Stimulated activated CD4-positive, alpha-beta T cell treated with anti-CD3 and anti-CD28 coated beads, Interleukin-12 subunit alpha, Interleukin-12 subunit beta, amount 100 ng/mL, for 48 hours (primary cell): ENCODE measurements at regions not wholly inside any gene's neighbourhood (a gene's known extent, or its start where the extent isn't known, plus 50 kb on each side); places are given as distances from the start of the nearest gene placed in this dataset.

Experiments used
- DNase-seq, 3 donors: peaks; one replicate each; pipeline ENCODE4 v3.0.0-alpha.2; 2020; ENCODE audit warnings: low read depth in 2 of 3, low spot score in 1 of 3

DNA sequence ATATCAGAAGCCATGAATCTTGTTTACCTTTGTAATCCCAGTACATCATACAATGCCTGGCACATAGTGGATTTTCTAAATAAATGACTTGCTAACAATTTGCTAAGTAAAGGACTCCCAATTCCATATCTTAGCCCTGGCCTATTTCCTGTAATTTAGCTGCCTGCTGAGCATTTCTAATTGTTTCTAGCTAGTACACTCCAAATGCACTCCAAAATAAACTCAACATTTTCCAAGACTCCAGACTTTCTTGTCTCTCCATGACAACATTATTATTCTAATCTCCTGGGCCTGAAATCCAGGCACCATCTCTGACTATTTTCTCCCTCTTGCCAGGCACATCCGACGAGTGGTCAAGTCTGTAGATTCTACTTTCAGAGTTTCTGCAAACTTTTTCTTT lies 773.5 kb downstream of the SQOR start:
- DNase-seq = no peak

DNA sequence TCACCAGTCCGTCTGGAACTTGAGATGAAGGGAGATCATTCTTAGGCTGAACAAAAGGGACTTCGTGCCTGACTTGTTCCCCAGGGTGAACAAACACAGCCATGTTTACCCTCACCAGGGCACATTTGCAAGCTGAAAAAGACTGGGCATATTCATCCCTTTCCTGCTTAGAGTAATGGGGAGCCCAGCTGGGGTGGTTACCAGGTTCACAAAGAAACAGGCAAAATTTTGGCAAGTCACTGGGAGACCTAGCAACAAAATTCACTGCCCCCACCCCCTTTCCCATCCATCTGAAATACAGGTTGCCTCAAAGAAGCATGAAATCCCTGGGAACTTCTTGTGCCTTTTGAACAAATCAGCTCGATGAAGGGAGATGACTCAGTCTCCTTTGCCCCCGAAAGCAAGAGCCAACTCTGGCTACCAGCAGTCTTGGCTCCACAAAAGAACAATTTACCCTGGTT lies 775.0 kb downstream of the SQOR start:
- DNase-seq = no peak

DNA sequence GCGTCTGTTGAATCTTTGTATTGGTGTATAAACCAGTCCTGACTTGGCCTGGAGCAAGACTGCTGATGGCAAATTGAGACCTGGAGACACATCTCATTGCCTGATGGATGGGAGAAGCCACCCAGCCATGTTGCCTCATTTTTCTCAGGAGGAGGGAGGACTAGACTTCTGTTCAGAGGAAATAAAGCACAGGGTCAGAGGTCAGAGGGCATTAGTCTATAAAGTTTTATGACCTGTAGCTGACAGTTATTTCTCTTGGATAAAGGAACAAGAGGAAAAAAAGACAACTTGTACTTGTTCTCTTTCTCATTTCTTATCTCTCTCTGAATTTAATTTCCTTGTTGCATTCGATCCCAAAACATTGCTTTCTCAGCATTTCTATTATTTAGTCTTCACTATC lies 775.9 kb downstream of the SQOR start:
- DNase-seq = no peak

DNA sequence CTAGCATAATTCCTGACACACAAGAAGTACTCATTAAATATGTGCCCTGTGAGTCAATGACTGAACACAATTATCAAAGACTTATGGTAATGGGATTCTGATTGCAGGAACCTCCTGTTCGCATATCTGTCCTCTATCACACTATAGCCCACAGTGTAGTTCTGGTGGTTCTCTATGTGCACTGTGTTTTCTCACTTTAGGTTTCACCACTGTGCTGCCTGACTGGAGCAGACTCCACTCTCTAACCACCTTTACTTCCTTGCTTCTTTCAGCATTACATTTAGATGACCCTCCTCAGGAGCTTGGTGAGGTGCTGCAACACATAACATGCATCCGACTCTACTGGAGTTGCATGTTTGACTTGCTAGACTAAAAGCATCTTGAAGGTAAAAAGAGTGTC lies 777.1 kb downstream of the SQOR start:
- DNase-seq = no peak

DNA sequence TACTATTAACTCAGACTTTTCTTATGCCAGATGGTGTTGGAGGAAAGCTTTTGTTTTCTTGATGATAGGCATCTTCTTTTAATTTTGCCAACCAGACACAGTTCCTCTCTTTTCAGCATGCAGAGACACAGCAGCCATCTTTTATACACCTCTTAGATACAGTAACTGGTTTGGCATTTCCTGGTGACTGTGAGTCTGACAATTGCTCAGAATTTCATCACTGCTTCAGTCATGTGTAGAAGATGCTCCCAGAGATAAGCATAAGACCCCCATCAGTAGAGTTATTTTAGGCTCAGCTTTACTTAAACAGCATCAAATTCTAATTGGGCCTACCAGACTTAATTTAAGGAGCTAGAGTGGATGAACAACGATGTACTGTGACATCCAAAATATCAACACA lies 779.0 kb downstream of the SQOR start:
- no peak for DNase-seq

DNA sequence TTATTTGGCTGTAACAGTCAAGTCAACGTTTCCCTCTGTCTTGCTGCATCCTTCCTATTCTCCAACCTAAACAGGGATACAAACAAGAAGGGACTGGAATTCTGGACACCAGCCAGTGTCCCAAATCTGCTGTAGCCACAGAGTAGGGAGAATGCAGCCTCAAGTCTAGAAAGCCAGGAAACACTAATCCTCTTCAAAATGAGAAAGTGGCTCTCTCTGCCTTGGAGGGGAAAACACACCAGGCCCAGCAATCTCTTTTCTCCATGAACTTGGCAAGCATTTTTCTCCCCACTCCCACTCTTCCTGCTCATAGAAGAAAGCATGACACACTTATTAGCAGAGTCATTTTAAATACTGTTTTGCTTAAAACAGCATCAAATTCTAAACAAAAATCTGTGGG lies 781.7 kb downstream of the SQOR start:
- DNase-seq = no peak

DNA sequence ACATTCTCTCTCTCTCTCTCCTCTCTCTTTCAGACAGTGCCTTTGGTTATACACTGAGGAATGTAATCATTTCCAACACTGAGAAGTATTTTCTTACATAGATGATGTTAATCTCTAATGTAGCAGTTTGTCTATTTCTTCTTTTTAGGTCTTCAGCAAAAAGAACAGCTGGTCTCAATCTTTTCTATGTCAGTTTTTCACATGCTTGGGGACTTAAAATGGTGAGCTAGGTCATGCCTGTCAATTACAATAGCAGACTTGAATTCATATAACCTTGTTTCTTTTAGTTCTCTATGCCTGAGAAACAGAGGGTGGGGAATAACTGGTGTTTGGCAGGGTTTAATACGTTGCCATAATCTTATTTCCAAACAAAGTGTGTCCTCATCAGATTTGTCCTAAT lies 786.2 kb downstream of the SQOR start:
- no peak for DNase-seq

DNA sequence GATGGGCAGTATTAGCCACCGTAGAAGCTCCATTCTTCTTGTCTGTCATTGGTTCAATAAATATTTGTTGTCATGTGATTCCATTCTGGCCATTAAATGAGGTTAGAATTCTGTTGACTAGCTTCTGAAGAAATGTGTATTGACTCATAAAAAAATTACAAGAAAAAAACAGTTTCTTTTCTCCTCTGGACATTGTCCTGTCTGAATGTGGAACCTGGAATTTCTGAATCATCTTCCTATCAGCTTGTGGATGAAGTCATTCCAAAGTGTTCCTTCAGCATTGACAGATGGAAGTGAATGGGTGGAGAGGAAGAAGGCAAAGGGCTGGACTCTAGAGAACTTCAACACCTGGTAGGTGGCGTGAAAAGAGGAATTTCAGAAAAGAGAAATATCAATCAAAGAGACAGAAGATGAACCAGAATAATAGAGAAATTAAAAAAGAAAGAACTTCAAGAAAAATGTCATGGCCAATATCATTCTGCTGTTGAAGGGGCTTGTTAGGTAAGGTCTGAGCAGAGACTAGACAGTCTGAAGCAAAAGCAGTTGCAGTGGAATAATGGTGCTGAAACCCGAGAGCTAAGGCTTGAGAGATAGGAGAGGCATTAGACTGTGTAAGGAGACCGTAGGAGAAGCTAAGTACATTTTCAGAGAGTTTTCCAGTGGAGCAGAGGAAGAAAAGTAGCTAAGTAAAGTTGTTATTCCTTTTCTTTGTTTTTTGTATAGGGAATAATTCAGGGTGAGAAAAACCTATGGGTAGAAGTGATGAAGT lies 806.6 kb downstream of the SQOR start:
- DNase-seq = no peak

DNA sequence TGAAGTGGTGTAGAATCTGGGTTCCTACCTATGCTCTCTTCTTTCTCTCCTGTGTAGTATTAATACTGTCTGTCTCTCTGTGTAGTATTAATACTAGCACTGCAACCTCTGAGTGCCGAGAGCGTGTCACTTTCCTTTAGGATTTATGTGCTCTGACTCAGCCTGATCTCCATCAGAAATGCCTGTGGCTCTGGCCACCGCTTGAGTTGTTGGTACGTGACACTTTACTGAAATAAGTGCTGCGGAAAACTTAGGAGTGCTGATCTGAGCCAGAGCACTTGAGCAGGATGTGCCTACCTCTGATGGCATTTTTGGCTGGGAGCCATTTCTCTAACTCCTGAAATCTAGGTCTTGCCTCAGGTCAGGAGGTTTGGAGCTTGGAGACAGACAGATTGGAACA lies 807.4 kb downstream of the SQOR start:
- DNase-seq = no peak

DNA sequence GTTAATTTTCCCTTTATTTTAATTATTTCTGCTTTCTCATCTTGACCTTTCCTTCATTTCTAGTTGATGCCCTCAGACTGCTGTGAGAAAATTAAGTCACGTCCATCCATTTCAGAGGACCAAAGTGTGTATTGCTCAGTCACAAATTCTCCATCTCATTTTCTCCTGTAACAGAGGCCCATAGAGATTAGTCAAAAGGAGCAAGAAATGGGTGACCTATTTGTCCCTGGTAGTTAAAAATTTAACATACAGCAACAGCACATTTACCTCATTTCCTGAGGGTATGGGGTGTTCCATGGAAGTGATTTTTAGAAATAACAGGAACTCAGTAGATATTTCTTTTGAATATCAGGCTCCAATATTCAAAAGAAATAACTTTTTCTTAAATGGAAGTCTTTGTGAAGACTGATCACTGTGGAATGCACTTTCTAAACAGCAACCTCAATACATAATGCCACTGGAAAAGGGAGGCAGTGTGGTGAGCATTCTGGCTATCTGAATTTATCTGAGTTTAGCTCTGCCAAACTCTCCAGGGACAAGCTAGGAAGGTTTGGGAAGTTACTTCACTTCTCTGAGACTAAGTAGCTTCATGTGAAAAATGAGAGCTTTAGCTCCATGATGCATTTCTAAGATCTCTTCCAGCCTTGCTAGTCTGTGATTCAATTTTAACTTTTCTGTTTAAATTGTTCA lies 808.2 kb downstream of the SQOR start:
- DNase-seq = no peak

DNA sequence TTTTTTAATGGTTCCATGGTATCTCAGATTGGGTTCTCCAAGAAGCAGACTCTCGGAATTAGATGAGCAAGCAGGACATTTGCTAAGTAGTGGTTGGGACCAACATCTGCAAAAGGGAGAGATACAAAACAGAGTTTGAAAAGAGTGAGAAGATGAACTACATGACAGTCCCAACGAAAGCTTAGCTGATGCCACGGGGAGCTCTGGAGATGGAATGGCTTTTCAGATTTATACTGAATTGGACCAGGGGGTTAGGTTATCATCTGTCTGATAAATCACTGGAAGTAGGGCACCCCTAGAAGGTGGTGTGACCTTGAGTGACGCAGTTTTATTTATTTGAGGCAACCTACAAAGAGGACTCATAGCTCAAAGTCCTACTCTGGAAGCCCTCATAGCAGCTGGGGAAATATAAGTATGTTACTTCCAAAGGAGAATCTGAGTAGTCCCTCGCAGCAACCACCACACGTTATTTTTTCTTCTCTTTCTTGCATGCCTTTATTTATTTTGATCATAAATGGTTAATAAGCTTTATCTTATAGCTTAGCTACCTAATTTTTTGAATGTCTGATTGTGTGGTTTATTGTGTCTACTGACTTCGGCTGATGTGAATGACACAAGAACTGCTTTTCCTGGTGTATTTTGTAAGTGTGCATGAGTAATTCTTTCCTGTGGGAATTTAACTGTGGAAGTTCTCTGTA lies 815.4 kb downstream of the SQOR start:
- DNase-seq = no peak

DNA sequence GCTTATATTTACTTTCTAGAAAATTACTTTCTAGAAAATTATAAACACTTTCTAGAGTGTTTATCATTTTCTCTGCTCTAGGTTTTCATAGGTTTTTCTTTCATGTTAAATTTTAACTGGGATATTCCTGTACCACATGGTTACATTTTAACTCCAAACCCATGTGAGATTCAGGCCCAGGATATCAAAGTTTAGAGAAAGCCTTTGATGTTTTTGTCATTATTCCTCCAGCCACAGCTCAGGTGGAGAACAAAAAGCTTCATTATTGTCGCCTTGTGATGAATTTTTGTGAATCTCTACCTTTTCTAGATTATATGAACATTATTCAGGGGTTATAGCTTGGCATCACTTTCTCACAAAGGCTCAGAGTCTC lies 816.0 kb downstream of the SQOR start:
- no peak for DNase-seq

DNA sequence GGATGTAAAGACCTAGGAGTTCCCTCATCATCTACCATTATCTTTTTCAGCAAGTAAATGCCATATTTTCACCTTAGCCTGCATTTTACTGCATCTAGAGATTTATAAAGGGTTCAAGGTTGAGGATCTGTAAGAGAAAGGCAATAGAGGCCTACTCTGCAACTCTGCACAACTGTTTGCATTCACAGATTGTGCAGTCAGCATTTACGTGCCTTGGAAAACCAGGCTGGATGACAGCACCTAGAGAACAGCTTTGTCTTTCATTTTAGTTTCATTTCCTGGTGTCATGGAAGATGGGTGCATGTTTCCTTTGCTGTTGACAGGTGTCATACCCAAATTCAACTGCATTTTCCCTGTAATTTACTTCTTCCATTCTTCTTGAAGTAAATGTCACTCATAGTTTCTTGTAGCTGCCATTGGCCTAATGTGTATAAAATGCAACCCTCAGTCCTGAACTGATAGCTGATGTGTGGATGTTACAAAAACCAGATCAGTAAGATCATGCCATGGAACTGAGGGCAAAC lies 817.5 kb downstream of the SQOR start:
- DNase-seq = no peak

DNA sequence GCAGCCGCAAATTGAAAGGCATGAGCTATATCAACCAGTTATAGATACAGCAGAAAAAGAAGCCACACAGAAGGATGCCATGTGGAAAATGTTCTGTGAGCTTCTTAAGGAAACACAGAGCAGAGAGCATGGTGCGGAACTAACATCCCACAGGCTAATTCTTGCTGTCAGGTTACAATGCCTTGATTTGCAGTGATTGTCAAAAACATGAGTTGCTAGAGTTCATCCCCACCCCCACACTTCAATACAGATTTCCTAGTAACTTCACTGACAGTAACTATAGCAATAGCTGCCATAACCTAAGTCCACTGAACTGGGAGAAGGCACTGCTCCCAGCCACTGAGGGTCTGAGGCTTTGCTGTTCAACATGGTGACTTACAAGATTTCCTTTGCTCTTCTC lies 821.6 kb downstream of the SQOR start:
- no peak for DNase-seq

DNA sequence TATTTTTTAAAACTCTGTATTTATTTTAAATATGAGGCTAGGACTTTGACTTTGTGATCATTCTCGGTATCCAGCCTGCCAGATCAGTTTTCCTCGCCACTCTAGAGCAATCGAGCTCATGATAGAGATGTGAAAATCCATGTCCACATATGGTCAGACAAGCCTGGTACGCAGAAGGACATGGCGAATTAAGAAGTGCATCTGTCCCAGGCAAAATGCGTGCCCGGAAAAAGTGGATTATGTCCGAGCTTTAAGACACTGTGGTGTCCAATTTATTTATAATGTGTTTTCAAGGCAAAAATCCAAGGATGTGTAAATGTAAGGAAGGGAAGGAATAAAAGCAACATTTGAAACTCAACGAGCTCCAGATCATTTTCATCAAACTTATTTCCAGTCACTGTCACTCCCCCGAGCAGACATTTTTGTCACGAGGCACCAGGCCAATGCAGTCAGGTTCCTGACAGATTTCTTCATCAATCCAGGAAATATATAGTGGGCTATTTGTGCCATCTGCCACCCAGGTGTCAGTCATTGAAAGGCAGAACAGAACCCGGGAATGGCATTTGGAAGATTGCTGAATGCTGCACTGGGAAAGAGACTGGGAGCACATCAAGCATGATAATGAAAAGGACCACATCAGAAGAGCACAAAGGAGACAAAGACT lies 825.7 kb downstream of the SQOR start:
- DNase-seq = no peak

DNA sequence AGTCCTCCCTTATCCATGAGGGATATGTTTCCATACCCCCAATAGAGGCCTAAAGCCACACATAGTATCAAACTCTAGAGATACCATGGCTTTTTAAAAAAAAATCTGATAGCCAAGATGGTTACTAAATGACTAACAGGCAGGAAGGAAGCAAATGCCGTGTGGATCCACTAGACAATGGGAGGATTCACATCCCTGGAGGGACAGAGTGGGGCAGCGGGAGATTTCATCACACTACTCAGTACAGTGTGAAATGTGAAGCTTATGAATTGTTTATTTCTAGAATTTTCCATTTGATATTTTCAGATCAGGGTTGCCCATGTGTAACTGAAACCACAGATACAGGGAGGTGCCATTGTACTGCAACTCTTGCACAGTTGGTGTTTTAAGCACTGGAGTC lies 826.6 kb downstream of the SQOR start:
- DNase-seq = no peak

DNA sequence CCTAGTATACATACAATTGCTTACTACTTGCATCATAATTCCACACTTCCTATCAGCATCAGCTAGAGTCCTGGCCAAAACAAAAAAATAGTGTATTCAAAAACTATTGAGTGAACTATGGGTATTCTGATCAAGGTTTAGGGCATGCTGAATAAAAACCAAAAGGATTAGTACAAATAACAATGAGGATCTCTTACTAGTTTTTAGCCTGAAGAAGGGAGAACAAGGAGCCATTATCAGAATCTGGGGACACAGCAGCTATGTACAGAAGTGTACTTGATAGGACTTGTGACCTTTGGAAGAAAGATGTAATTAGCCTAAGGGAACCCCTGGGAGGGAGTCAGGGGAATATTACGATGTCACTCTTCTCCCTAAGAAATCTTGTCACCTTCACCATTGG lies 832.2 kb downstream of the SQOR start:
- DNase-seq = no peak

DNA sequence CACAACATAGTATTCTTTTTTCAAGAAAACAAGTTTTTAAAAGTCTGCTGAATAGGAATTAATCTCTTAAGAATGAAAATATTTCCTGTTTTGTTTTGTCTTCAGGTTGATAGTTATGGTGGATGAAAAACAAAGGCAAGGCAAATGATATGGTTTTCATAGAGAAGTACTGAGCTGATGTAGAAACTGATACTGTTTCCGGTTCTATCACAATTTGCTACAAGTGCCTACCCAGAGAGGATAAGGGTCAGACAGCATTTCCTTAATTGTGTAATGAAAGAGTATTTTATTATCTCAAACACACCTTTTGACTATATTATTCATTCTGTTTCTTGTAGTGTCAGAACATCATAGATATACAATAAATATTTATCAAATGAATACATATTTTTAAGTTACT lies 836.3 kb downstream of the SQOR start:
- no peak for DNase-seq

DNA sequence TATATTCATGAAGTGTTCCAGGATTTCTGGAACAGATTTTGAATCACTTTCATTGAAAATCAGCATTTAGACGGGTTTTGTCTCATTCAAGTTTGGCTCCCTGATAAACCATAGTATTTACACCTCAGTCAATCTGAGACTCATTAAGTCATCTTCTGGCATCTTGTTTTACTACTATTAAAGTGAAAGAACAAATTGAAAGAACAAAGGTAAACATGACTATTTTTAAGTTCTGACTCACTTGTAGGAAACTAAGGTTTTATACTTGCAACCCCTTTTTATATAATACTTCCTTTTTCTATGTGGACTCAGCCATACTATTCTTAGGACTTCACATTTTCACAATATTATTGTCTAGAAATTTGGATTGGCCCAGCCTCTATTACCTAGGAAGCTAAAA lies 854.4 kb downstream of the SQOR start:
- DNase-seq = no peak

DNA sequence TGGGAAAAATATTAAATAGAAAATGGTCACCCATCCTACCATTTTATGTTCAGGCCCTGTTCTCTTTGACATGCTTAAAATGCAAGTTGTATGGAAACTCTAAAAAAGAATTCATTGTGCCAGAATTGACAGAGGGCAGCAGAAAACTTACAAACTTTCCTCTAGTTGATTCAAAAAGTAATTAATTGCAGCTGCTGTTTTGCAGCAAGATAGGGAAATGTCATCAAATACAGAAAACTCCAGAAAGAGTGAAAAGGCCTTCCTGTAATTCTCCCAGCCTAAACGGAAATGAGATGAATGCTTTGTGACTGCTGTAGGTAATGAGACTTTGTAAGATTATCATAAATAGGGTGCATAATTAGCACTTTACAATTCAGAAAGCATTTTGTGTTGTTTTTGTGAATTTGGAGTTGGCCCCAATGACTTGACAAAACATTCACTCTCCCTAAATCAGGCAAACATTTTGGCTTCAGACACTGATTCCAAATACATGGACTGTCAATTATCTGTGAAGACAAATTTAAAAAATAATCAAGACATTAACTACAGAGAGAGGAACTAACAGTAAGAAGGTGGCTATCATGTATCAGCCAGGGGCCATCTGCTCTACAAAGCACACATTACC lies 861.8 kb downstream of the SQOR start:
- no peak for DNase-seq

DNA sequence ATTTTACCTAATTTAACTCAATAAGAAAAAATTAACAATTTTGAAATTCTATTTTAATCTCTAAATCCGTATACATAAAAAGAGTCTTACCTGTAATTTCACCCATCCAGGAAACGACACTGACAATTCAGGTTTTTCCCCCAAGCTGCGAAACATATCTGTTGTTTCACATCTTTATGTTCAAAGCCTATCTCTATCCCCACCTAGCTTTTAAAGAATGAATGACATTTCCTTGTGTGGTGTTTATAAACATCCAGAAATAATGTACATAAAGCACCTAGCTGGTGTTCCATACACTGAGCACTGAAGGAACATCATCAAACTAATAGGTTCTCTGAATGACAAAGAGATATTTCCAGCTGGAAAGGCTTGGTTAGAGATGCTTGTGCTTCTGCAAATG lies 867.8 kb downstream of the SQOR start:
- no peak for DNase-seq
